Panc1 (cell line): ENCODE measurements at regions not wholly inside any gene's neighbourhood (a gene's known extent, or its start where the extent isn't known, plus 50 kb on each side); places are given as distances from the start of the nearest gene placed in this dataset.

Source experiments
- TF ChIP-seq, protein P1 (sequence below): fragments of 450-650 bp; IDR thresholded peaks from 2 replicates; pipeline ENCODE4 v1.5.1; 2017; ENCODE audit warnings: mild to moderate bottlenecking
- TF ChIP-seq, protein P2 (sequence below), 2 experiments: IDR thresholded peaks; 2 replicates each; pipeline ENCODE4 v1.6.1; 2011 to 2012; ENCODE audit warnings: low read depth in 2 of 2, control low read depth in 1 of 2, low read length in 1 of 2, mild to moderate bottlenecking in 1 of 2, moderate library complexity in 1 of 2; ENCODE audit not compliant: insufficient read depth in 1 of 2

DNA sequence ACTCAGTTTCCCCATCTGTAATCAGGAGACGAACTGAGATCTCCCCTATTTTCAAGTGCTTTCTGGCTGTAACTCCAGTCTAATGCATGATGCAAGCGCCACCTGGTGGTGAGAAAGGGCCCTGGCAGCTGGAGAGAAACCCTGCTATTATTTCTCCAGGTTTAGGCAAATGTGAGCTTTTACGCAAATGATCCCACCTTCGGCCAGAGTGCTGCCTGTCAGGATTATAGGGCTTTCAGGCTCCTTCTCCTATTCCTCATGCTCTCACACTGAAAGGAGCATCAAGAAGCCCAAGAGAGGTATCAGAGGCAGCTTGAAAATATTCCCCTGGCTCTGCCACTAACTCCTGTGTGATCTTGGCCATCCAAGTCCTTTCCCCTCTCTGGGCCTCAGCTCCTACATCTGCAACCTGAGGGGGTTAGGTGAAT, 93.9 kb upstream of the RASGRF1 start:
- TF ChIP-seq, protein P1, sequence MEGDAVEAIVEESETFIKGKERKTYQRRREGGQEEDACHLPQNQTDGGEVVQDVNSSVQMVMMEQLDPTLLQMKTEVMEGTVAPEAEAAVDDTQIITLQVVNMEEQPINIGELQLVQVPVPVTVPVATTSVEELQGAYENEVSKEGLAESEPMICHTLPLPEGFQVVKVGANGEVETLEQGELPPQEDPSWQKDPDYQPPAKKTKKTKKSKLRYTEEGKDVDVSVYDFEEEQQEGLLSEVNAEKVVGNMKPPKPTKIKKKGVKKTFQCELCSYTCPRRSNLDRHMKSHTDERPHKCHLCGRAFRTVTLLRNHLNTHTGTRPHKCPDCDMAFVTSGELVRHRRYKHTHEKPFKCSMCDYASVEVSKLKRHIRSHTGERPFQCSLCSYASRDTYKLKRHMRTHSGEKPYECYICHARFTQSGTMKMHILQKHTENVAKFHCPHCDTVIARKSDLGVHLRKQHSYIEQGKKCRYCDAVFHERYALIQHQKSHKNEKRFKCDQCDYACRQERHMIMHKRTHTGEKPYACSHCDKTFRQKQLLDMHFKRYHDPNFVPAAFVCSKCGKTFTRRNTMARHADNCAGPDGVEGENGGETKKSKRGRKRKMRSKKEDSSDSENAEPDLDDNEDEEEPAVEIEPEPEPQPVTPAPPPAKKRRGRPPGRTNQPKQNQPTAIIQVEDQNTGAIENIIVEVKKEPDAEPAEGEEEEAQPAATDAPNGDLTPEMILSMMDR = peak; percentile 95
- TF ChIP-seq, protein P2, sequence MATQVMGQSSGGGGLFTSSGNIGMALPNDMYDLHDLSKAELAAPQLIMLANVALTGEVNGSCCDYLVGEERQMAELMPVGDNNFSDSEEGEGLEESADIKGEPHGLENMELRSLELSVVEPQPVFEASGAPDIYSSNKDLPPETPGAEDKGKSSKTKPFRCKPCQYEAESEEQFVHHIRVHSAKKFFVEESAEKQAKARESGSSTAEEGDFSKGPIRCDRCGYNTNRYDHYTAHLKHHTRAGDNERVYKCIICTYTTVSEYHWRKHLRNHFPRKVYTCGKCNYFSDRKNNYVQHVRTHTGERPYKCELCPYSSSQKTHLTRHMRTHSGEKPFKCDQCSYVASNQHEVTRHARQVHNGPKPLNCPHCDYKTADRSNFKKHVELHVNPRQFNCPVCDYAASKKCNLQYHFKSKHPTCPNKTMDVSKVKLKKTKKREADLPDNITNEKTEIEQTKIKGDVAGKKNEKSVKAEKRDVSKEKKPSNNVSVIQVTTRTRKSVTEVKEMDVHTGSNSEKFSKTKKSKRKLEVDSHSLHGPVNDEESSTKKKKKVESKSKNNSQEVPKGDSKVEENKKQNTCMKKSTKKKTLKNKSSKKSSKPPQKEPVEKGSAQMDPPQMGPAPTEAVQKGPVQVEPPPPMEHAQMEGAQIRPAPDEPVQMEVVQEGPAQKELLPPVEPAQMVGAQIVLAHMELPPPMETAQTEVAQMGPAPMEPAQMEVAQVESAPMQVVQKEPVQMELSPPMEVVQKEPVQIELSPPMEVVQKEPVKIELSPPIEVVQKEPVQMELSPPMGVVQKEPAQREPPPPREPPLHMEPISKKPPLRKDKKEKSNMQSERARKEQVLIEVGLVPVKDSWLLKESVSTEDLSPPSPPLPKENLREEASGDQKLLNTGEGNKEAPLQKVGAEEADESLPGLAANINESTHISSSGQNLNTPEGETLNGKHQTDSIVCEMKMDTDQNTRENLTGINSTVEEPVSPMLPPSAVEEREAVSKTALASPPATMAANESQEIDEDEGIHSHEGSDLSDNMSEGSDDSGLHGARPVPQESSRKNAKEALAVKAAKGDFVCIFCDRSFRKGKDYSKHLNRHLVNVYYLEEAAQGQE (IDR thresholded peaks at IDR 0.05; ENCODE audit: insufficient read depth in 1 of 2, low read depth in 2 of 2, low read length in 1 of 2) = no peak
